Breast epithelium (tissue), 3 donors: ENCODE measurements at regions not wholly inside any gene's neighbourhood (a gene's known extent, or its start where the extent isn't known, plus 50 kb on each side); places are given as distances from the start of the nearest gene placed in this dataset.

Experiments used
- CTCF ChIP-seq, 3 donors: fragments of 450-650 bp; IDR thresholded peaks; one replicate each; pipeline ENCODE4 v1.5.1; 2016 to 2017; ENCODE audit warnings: antibody characterized with exemption in 3 of 3, mild to moderate bottlenecking in 3 of 3, moderate library complexity in 3 of 3
- POLR2A ChIP-seq: fragments of 450-650 bp; IDR thresholded peaks from one replicate; pipeline ENCODE4 v1.6.1; 2016; ENCODE audit warnings: antibody characterized with exemption, mild to moderate bottlenecking, moderate library complexity
- POLR2AphosphoS5 ChIP-seq, 3 donors: sonication (generic); formaldehyde crosslinking; IDR thresholded peaks; one replicate each; pipeline ENCODE4 v1.6.1; 2017; ENCODE audit warnings: antibody characterized with exemption in 3 of 3

GRCh38 chr1:18560692-18561091, 70.0 kb upstream of the PAX7 start:
- TF ChIP-seq CTCF (IDR thresholded peaks at IDR 0.05) (no peak), POLR2A (no peak), POLR2AphosphoS5 (IDR thresholded peaks at IDR 0.05) (no peak)
